ENCODE measurements at regions not wholly inside any gene's neighbourhood (a gene's known extent, or its start where the extent isn't known, plus 50 kb on each side); places are given as distances from the start of the nearest gene placed in this dataset.

DNA sequence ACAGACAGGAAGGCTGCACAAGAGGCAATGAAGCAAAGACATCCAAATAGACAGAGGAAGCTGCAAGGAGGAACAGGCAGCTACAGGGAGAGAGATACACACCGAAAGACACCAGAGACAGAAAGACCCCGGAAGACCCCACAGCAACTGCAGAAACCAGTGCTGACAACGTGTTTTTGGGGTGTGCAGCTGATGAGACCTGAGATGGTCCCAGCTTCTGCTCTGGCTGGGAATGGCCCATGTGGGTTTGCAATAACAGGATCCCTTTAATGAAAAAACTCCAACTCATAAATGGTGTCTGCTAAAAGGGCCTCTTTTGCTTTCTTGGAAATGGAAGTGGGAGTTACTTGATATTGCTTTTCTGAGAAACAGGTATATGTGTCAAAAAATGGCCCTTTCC, 101.5 kb upstream of the CDH11 start:
- ChIA-PET POLR2A (no interaction called here), CTCF (ENCODE audit: unreplicated experiment) (no interaction called here)
- no peaks in the 10 kb centered on the region for H3K36me3 ChIP-seq (ENCODE audit: insufficient read depth, low read length)
- DNase-seq (ENCODE audit: low spot score) = no peak
- H3K9me3 ChIP-seq (ENCODE audit: low read length) = no peaks in the 10 kb centered on the region
- no peak overlapping the region for H3K27ac ChIP-seq (ENCODE audit: low read depth, low read length, poor library complexity, severe bottlenecking)
- no peaks in the 10 kb centered on the region for H4K20me1 ChIP-seq (ENCODE audit: insufficient read depth, low read length)
- no peaks in the 10 kb centered on the region for H3K79me2 ChIP-seq (ENCODE audit: insufficient read depth, low read depth, low read length)
- H3K9me2 ChIP-seq (ENCODE audit: insufficient read depth, low read length) = no peaks in the 10 kb centered on the region
- H2AFZ ChIP-seq (ENCODE audit: low read length) = no peak overlapping the region
- no peak overlapping the region for H3K4me2 ChIP-seq (ENCODE audit: low read length)
- H3K4me3 ChIP-seq (ENCODE audit: low read depth, low read length, poor library complexity, severe bottlenecking) = no peak overlapping the region
- no peak for TF ChIP-seq EZH2phosphoT487 (IDR thresholded peaks at IDR 0.05; ENCODE audit: borderline replicate concordance, low read depth, low read length)
- TF ChIP-seq, protein P1, sequence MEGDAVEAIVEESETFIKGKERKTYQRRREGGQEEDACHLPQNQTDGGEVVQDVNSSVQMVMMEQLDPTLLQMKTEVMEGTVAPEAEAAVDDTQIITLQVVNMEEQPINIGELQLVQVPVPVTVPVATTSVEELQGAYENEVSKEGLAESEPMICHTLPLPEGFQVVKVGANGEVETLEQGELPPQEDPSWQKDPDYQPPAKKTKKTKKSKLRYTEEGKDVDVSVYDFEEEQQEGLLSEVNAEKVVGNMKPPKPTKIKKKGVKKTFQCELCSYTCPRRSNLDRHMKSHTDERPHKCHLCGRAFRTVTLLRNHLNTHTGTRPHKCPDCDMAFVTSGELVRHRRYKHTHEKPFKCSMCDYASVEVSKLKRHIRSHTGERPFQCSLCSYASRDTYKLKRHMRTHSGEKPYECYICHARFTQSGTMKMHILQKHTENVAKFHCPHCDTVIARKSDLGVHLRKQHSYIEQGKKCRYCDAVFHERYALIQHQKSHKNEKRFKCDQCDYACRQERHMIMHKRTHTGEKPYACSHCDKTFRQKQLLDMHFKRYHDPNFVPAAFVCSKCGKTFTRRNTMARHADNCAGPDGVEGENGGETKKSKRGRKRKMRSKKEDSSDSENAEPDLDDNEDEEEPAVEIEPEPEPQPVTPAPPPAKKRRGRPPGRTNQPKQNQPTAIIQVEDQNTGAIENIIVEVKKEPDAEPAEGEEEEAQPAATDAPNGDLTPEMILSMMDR (conservative IDR thresholded peaks at IDR 0.05; ENCODE audit: low read length) = no peak
- no peaks in the 10 kb centered on the region for H3K4me1 ChIP-seq (ENCODE audit: insufficient read depth, low read length, poor library complexity, severe bottlenecking)
- intact Hi-C loops (cut with micrococcal nuclease; ENCODE audit: unreplicated experiment) = no loop called here
- BruUV-seq (replicated peaks) = no TSS peak

DNA sequence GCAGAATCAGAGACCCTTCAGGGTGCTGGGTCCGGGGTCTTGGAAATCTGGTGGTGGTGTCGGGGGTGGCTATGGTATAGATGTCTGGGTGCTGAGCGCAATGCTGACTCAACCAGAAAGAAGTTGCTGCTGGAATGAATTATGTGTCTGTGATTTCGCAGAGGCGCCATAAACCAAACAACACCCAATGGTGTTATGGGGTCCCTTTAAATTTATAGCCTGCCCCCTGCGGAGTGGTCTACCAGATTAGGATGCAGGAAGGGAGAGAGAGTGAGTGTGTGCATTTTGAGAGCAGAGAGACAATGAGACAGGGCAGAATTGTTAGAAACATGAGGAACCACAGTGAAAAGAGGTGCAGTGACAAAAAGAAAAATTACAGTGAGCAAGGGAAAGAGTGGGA, 100.7 kb upstream of the CDH11 start:
- no peaks in the 10 kb centered on the region for H3K79me2 ChIP-seq (ENCODE audit: insufficient read depth, low read depth, low read length)
- no peak overlapping the region for H3K27ac ChIP-seq (ENCODE audit: low read depth, low read length, poor library complexity, severe bottlenecking)
- no peaks in the 10 kb centered on the region for H4K20me1 ChIP-seq (ENCODE audit: insufficient read depth, low read length)
- DNase-seq (ENCODE audit: low spot score) = no peak
- no peaks in the 10 kb centered on the region for H3K36me3 ChIP-seq (ENCODE audit: insufficient read depth, low read length)
- no peak overlapping the region for H3K4me2 ChIP-seq (ENCODE audit: low read length)
- H3K9me2 ChIP-seq (ENCODE audit: insufficient read depth, low read length) = no peaks in the 10 kb centered on the region
- TF ChIP-seq, protein P1 (conservative IDR thresholded peaks at IDR 0.05; ENCODE audit: low read length) = no peak
- no peak for TF ChIP-seq EZH2phosphoT487 (IDR thresholded peaks at IDR 0.05; ENCODE audit: borderline replicate concordance, low read depth, low read length)
- ChIA-PET CTCF (ENCODE audit: unreplicated experiment) (no interaction called here), POLR2A (no interaction called here)
- no peaks in the 10 kb centered on the region for H3K4me1 ChIP-seq (ENCODE audit: insufficient read depth, low read length, poor library complexity, severe bottlenecking)
- no TSS peak for BruUV-seq (replicated peaks)
- H3K4me3 ChIP-seq (ENCODE audit: low read depth, low read length, poor library complexity, severe bottlenecking) = no peak overlapping the region
- intact Hi-C loops (cut with micrococcal nuclease; ENCODE audit: unreplicated experiment) = no loop called here
- no peak overlapping the region for H2AFZ ChIP-seq (ENCODE audit: low read length)
- H3K9me3 ChIP-seq (ENCODE audit: low read length) = no peaks in the 10 kb centered on the region

DNA sequence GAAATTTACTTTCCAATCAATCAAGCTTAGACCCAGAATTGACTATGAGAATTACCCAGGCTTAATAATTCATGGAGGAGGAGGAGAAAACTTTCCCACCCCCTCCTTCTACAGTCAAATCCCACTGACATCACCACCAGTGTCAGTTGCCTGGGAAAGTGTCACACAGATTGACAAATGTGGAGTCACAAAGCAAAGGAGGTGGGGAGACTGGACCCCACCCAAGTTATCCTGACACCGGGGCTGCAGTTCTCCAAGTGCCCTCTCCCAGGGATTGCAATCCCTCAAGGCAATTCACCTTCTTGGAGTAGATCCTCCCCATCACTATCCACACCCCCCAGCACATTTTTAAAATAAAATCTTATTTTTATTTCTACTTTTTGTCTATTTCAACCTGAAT, 100.2 kb upstream of the CDH11 start:
- no peaks in the 10 kb centered on the region for H3K36me3 ChIP-seq (ENCODE audit: insufficient read depth, low read length)
- TF ChIP-seq, protein P1 (conservative IDR thresholded peaks at IDR 0.05; ENCODE audit: low read length) = no peak
- TF ChIP-seq EZH2phosphoT487 (IDR thresholded peaks at IDR 0.05; ENCODE audit: borderline replicate concordance, low read depth, low read length) = no peak
- no peak overlapping the region for H2AFZ ChIP-seq (ENCODE audit: low read length)
- no peaks in the 10 kb centered on the region for H4K20me1 ChIP-seq (ENCODE audit: insufficient read depth, low read length)
- no peaks in the 10 kb centered on the region for H3K4me1 ChIP-seq (ENCODE audit: insufficient read depth, low read length, poor library complexity, severe bottlenecking)
- ChIA-PET POLR2A (no interaction called here), CTCF (ENCODE audit: unreplicated experiment) (no interaction called here)
- H3K9me2 ChIP-seq (ENCODE audit: insufficient read depth, low read length) = no peaks in the 10 kb centered on the region
- no peak for DNase-seq (ENCODE audit: low spot score)
- intact Hi-C loops (cut with micrococcal nuclease; ENCODE audit: unreplicated experiment) = no loop called here
- no peak overlapping the region for H3K4me3 ChIP-seq (ENCODE audit: low read depth, low read length, poor library complexity, severe bottlenecking)
- no peak overlapping the region for H3K4me2 ChIP-seq (ENCODE audit: low read length)
- H3K79me2 ChIP-seq (ENCODE audit: insufficient read depth, low read depth, low read length) = no peaks in the 10 kb centered on the region
- no peak overlapping the region for H3K27ac ChIP-seq (ENCODE audit: low read depth, low read length, poor library complexity, severe bottlenecking)
- BruUV-seq (replicated peaks) = no TSS peak
- no peaks in the 10 kb centered on the region for H3K9me3 ChIP-seq (ENCODE audit: low read length)
